Activated CD4-positive, alpha-beta T cell treated with anti-CD3 and anti-CD28 coated beads, Interleukin-2, amount 50 U/mL, for 1 hour (primary cell): ENCODE measurements at regions not wholly inside any gene's neighbourhood (a gene's known extent, or its start where the extent isn't known, plus 50 kb on each side); places are given as distances from the start of the nearest gene placed in this dataset.
"Not testable (repeated sequence)": the region's sequence is repeated elsewhere in the genome, so short reads cannot be mapped to it uniquely, and the experiment has no call there.

Experiments used
- DNase-seq: peaks from one replicate; pipeline ENCODE4 v3.0.0-alpha.2; 2020

DNA sequence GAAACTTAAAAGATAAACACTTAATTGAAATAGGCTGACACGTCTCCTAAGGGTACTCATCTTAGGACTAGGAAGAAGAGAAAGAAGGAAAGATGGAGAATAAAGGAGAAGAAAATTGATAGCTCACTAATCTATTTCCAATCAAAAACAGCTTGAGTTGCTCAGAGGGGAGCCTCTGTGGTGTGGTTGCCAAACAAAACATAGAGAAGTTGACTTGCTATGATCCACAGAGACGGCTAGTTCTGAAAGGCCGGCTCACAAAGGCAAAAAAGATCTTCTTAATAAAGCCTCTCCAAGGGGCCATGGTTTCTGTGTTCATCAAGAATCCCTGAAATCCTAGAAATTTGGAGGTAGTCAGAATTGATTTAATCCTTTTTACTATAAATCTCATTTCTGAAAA is 644.1 kb downstream of the LMO4 start:
- no peak for DNase-seq

DNA sequence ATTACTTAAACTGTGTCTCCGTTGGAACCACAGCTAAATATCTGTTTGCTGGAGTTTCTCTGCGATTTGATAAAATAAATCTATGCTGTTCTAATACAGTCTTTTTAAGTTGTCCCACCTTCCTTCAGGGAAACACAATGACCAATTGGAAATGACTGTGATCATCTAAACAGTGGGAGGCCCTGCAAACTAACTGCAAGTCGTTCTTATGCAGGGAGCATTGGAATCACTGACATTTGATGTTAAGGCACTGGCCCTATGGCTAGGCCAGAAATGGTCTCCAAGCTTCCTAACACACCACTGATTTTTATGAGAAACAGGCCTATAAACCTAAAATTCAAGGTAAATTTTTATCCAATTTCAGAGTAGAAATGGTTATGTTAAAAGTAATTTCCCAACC is 645.2 kb downstream of the LMO4 start:
- no peak for DNase-seq

DNA sequence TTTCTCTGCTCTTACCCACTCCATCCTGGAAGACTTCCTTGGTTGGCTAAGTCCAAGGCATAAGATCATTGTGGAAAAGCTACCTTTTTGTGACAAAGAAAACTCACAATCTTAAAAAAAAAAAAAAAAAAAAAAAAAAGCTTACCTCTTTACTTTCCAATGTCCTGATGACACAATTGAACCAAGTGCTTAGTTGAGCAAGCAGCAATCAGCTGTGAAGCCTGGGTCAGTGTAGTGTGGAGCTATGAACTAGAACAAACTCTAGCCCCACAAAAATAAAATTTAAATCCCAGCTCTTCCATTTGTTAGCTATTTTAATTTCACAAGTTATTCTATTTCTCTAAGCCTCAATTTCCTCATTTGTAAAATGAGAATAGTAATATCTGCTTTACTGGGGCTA is 647.6 kb downstream of the LMO4 start:
- no peak for DNase-seq

DNA sequence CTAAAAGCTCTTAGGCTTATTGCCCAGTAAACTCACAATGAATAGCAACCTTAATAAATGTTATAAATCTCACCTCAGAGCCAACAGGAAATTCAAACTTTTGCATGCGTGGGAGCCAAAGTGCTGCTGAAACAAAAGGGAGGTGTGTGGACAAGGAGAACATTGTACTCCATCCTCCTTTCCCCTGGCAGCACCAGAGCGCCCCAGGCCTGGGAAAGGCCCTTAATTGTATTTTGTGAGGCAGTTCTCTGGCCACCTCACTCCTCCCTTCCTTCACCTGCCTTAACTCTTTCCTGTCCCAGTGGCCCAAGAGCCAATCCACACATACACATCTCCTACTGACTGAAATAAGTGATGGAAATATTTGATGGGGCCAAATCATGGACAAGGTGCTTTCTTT is 648.5 kb downstream of the LMO4 start:
- DNase-seq, result no peak

DNA sequence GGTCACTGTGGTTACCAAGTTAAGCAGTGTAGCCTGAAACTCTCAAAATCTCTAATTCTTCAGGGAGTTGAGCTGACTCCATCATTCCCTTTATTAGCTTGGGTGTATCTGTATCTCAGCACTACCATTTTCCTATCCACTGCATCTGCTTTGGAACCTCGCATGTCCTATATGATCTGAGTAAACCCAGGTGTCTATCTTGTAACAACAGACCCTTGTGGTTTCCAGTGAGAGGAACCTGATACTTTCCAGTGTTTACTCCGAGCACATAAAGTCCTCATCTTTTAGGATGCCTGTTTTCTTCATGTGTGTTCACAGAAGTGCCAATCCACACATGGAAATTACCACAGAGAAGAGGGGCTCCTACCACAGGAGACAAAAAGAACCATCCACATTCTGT is 650.4 kb downstream of the LMO4 start:
- no peak for DNase-seq

DNA sequence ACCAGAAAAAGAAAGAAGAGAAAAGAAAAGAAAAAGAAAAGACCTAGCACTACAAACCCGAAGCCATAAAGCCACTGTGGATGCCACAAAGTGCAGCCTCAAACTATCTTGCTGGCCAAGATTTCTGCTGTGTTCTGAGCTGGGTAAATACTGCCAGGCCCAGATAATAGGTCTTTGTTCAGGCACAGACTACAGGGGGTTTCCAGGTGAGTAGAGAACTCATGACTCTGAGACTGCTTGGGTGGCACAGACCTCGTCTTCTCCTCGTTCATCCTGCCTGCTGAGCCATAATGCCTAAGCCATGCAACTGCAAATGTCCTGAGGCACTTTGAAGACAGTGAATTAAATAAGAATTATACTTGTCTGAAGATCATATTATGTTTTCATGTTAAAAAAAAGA is 651.8 kb downstream of the LMO4 start:
- DNase-seq, result no peak

DNA sequence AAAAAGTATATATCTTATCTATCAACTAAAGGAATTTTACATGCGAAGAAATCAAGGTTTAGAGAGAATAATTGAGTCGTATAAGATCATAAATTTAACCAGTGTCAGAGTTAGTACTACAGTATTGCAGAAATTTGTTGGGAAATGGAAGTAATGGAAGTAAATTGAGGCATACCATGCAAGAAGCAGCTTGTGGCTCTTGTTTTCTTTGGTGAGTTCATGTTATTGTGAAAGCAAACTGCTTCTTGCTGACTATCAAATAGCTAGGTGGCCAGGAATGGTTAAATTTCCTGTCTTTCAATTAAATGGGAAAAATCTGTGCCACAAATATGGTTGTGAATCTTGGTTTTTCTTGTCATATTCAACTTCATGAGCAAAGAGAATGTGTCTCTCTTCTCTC is 652.7 kb downstream of the LMO4 start:
- DNase-seq, result no peak

DNA sequence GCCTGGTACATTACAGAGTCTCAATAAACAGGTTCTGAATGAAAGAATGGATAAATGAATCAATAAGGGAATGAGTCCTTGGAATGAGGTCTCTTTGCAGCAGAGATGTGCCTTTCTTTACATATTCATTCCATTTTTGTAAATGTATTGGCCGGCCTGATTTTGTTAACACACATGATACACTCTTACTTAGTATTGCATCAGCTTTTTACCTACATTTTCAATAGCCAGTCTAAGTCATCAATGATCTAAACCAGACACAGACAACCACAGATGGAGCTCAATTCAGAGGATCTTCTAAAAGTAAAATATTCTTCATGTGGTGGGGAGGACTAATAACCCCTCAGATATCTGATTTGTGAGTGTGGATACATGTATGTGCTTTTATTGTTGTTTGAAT is 653.1 kb downstream of the LMO4 start:
- no peak for DNase-seq

DNA sequence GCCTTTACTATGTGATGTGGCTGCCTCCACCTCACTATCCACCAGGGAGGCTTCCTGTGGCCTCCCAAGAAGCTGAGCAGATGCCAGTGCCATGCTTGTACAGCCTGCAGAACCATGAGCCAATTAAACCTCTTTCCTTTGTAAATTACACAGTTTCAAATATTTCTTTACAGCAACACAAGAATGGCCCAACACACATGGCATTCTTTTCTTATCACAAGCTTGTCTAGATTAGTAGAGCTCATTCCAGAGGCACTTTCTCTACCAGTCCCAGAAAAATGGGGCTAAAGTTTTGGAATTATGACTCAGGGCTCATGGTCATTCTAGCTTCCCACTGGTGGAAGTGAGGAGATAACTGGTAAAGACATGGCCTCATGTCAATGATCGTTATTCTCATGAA is 655.2 kb downstream of the LMO4 start:
- DNase-seq, result no peak

DNA sequence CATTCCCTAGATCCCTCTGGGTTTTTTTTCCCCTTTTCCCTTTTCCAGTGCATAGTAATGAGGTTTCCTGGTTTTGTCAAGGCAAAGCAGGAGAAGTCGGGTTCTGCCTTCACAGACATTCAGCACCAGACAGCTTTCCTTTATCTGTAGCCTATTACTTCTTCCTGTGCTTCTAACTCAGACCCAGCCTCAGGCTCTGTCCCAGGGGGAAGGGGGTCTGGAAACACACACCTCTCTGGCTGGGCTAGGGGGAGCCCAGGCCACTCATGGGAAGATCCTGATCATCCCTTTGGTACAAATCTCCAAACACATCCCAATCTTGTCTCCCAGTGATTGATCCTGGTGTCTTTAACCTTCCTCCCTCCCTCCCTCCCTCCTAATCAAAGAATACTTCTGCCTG is 656.4 kb downstream of the LMO4 start:
- DNase-seq, result no peak

DNA sequence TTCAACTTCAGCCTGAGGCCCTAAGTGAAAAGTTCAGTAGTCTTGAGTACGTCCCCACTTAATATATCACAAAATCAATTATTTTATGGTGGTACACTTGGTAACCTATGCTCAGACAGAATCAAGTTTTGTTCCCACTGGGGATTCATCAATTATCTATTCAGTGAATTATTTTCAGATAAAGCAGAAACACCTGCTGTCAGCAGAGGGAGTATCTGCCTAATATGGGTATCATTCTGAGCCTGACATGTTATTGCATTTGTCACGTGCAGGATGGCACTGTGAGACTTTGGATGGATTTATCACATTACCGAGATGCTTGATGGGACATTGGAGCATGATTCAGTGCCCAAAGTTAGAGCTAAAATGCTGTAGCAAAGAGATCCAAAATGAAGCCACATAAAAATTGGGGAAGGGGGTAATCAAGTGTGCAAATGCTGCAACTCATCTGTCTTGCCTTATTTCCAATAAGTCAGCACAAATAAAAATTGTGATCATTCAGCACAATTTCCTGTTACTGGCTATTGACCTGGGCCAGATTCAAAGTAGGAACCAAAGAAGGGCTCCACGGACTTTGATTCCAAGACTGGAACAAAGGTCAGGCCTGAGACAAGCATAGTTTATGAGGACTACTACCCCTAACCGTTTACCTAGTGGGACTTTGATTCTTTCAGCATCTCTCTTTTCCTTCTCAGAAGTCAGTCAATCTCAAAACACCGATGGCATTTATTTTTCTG is 657.6 kb downstream of the LMO4 start:
- no peak for DNase-seq

DNA sequence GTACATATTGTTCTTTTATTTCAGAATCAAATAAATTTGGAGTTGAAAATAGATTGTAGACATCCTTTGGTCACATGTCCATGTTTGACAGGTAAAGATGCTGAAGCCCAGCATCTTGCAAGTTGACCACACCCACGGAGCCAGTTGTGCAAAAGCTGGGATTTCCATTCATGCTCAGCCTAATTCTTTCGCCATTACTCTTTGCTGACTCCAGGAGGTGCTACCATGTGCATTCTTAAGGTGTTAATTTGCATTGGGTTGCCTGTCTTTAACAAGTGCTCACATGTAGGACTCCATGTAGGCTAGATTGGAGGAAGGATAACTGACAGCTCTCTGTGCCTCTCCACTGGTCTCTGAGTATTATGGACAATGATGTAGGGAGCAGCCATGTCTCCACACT is 660.7 kb downstream of the LMO4 start:
- DNase-seq, result no peak

DNA sequence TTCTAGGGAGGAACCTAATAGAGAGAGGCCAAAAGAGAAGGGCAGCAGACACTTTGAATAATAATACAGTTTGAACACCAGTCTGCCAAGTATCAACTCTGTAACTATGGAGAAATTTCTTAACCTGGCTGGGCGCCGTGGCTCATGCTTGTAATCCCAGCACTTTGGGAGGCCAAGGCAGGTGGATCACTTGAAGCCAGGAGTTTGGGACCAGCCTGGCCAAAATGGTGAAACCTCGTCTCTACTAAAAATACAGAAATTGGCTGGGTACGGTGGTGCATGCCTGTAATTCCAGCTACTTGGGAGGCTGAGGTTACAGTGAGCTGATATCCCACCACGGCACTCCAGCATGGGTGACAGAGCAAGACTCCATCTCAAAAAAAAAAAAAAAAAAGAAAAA is 663.9 kb downstream of the LMO4 start:
- DNase-seq, result not testable (repeated sequence)

DNA sequence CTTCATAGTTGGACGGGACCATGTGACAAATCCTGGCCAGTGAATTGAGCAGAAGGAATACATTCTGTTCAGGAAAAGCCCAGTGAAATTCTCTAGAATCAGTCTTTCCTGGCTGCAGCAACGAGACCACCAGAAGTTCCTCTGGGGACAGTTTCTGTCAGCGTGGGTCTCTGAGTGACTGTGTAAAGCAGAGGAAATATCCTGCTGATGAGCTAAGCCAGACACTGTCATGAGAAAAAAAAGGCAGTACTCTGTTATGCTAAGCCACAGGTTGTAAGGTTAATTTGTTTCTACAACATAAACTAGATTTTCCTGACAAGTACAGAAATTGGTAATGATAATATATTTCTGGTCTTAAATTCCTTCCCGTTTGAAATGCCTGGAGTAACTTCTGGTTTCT is 664.4 kb downstream of the LMO4 start:
- no peak for DNase-seq

DNA sequence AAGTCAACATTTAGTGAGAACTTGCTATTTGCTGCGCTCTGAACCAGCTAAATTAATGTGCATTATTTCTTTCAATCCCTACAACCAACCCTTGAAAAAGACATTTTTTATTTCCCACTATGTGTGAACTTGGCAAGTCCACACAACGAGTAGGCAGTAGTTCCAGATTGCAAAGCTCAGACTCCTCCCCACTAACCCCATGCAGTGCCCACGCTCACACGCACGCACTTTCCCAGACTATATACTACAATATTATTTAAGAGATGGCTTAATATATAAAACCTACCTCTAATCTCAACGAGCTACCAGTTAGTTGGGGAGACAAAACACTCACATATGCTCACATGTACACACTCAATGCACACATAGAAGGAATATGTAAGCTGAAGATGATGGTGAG is 671.2 kb downstream of the LMO4 start:
- no peak for DNase-seq

DNA sequence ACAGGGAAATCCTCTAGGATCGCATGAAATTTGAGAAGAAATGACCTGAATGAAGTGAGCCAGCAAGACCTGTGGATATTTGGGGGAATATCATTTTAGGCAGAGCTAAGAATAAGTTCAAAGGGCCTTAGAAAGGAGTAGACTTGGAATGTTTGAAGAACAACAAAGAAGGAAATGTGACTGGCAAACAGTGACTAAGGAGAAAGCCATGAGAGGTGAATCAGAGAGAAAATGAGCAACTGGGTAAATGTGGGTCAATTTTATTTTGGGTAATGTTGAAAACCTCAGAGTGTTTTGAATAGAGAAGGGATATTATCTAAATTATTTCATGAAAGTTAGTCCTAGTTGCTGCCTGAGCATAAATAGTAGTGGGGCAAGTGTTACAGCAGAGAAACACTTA is 672.8 kb downstream of the LMO4 start:
- DNase-seq, result no peak

DNA sequence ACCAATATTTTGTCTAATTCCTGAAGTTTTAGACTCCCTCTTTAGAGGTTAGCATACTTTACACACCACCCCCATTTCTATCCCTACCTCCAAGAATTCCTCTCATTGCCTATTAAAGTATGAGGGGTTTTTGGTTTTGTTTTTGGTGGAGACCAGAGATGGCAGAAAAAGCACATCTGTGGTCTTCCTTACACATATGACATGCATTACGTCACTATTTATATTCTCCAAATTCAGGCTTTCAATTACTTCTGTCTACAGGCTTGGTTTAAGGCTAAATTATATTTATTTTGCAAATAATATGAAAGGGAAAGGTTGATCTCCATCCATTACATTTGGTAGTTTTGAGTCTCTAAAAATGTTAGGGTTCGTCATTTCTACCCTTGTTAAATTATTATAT is 674.6 kb downstream of the LMO4 start:
- no peak for DNase-seq

DNA sequence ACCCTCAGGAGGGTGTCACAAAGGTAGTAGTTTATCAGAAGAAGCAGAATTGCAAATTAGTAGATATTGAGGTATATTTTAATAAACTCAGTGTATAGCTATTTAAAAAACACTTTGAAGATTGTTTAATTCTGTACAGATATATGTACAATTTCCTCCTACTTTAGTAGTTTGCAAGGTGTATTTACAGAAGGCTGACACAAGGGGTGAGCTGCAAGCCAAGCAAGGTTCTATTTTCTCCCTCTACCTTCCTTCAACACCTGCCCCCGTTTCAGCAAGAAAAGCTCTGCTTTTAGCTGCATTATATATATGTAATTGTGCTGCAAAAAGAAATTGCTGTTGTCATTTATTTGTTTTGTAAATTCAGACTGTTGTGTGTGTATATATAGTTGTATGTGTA is 674.2 kb upstream of the PKN2 start:
- DNase-seq, result no peak

DNA sequence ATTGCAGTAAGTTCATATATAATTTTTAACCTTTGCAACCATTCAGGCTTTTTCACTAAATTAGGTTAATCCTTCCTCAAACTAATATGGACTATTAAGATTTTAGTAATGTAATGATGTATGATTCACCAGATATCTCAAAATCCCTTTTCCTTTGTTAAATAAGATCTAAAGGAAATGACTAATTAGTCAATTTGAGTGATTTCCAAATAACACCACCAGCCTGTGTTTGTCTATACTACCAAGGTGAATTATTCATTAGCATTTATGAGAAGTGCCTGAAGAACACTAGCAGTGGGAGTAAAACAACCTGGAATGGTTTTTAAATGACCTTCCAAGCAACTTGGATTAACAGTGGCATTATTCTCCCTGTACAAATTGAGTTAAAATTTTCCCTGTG is 670.6 kb upstream of the PKN2 start:
- no peak for DNase-seq

DNA sequence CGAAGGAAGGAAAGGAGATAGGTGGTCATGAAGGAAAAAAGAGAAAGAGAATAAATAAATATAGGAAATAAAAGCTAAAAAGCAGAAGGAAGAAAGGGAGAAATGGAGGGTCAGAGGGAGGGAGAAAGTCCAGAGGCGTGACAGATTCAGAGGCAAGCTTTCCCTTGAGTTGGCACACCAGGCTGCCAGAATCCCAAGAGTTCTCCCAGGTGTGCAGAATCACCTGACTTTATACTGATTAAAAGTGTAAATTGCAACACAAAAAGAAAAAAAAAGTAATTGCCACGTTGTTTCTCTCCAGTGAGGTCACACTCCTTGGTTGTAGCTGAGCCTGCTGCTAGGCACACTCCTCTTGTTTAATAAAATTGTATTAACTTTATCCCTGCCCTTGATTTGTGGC is 669.9 kb upstream of the PKN2 start:
- DNase-seq, result no peak

DNA sequence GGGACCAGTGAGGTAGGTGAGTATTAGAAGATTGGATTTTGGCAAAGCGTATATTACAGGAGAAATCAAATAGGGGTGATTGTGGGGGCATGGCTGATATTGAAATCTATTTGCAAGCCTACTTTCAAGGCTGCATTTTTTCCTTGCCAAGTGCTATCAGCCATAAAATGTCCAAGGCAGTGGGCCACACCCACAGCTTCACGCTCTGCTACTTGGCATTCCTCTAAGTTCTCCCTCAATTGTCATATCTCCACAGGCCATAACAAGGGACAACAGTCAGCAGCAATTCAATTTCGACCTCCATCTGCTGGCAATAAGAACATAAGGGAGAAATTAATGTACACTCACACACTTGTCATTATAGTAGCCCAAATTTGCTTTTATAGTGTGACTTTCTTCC is 667.1 kb upstream of the PKN2 start:
- DNase-seq, result no peak

DNA sequence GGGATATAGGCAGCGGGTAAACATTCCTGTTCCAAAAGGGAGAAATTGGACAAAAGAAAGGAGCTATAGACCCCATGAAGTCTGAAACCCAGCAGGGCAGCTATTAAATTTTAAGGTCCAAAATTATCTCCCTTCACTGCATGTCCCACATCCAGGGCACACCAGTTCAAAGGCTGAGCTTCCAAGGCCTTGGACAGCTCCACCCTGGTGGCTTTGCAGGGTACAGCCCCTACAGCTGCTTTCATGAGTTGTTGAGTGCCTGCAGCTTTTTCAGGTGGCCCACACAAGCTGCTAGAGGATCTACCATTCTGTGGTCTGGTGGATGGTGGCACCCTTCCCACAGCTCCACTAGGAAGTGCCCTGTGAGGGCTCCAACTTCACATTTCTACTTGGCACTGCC is 662.5 kb upstream of the PKN2 start:
- no peak for DNase-seq

DNA sequence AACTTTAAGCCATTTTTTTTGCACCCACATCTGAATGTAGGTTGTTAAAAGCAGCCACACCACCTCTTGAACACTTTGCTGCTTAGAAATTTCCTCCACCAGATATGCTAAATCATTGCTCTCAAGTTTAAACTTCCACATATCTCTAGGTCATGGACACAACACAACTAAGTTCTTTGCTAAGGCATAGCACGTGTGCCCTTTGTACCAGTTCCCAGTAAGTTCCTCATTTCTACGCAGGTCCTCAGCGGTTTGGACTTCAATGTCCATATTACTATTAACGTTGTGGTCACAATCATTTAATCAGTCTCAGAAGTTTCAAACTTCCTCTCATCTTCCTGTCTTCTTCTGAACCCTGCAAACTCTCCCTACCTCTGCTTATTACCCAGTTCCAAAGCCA is 661.6 kb upstream of the PKN2 start:
- DNase-seq, result no peak

DNA sequence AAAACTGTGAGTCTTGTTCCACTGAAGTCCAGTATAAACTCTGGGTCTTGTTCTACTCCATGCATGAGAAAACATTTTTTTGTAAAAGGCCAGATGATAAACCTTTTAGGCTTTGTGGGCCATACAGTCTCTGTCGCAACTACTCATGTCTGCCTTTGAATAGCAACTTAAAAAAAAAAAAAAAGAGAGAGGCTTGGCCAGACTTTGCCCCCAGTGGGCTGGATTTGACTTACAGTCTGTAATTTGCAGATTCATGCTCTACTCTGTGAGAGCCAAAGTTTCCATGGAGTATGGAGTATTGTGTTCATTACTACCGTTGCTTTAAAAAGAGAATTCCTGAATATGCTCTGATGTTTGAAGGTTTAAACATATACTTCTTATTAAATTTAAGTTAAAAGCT is 654.9 kb upstream of the PKN2 start:
- DNase-seq, result no peak

DNA sequence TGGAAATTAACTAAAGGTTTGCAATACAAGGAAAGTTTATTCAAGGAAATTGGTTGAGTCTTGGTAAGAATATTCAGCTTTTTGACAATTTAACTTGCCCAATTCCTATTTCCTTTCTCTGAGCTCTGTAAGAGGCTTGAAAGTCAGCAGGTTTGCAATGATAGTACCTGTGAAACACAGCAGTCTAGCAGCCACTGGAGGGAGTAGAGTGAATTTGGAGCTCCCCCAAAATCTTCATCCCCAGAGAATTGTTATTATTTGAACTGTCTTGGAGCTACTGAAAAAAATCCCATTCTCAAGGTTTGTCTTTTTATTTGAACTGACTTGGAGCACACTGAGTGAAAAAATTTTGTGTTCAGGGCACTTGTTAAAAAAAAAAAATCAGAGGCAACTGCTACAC is 654.2 kb upstream of the PKN2 start:
- DNase-seq, result no peak

DNA sequence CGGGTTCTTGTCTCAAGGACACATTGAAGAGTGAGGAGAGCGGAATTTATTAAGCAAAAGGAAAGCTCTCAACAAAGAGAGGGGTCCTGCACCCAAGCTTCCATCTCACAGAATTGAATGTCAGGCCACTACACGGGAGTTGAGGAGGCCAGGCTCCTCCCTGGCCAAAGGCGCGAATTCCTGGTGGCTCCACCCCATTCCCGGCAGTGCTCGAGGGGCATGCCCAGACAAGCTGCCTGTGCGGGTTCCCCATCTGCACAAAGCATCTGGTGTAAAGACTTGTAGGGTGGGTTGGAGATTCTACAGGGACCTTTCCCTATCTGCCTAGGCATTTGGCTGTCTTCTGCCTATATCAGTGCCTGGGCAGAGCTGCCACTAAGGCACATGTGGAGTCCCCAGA is 648.5 kb upstream of the PKN2 start:
- no peak for DNase-seq
